SK-N-SH treated with all-trans-retinoic acid at 6 μM for 48 hours (cell line): ENCODE measurements at regions not wholly inside any gene's neighbourhood (a gene's known extent, or its start where the extent isn't known, plus 50 kb on each side); places are given as distances from the start of the nearest gene placed in this dataset.

Experiments used
- ATAC-seq: fragments of 200-7000 bp; cut with Tn5 transposase; 3 replicates; pipeline ENCODE4 v1.9.1; 2020; ENCODE audit warnings: mild to moderate bottlenecking, moderate library complexity
- BACH2 ChIP-seq: fragments of 250-450 bp; sonication (Bioruptor Pico); IDR thresholded peaks from 2 replicates; pipeline ENCODE4 v1.9.0; 2021; ENCODE audit warnings: mild to moderate bottlenecking, borderline replicate concordance
- ESRRG ChIP-seq: fragments of 250-450 bp; sonication (Bioruptor Pico); IDR thresholded peaks from 2 replicates; pipeline ENCODE4 v1.6.1; 2021; ENCODE audit warnings: mild to moderate bottlenecking
- GLIS3 ChIP-seq: fragments of 250-450 bp; sonication (Bioruptor Pico); IDR thresholded peaks from 2 replicates; pipeline ENCODE4 v1.5.0; 2020; ENCODE audit warnings: mild to moderate bottlenecking, moderate library complexity
- ISL1 ChIP-seq: fragments of 250-450 bp; sonication (Bioruptor Pico); IDR thresholded peaks from 2 replicates; pipeline ENCODE4 v2.1.2; 2022; ENCODE audit warnings: mild to moderate bottlenecking, moderate library complexity
- POU6F1 ChIP-seq: fragments of 250-450 bp; sonication (Bioruptor Pico); IDR thresholded peaks from 2 replicates; pipeline ENCODE4 v1.8.0; 2021; ENCODE audit warnings: low read depth, mild to moderate bottlenecking, moderate library complexity, borderline replicate concordance
- PPARA ChIP-seq: fragments of 250-450 bp; sonication (Bioruptor Pico); IDR thresholded peaks from 2 replicates; pipeline ENCODE4 v1.5.0; 2020; ENCODE audit warnings: mild to moderate bottlenecking, borderline replicate concordance
- RARB ChIP-seq: fragments of 250-450 bp; sonication (Bioruptor Pico); IDR thresholded peaks from 2 replicates; pipeline ENCODE4 v1.8.0; 2021; ENCODE audit warnings: mild to moderate bottlenecking, moderate library complexity
- SNAI2 ChIP-seq: fragments of 250-450 bp; sonication (Bioruptor Pico); IDR thresholded peaks from 2 replicates; pipeline ENCODE4 v1.5.0; 2020; ENCODE audit warnings: mild to moderate bottlenecking, moderate library complexity
- TOX ChIP-seq: fragments of 250-450 bp; sonication (Bioruptor Pico); IDR thresholded peaks from 2 replicates; pipeline ENCODE4 v1.8.0; 2021; ENCODE audit warnings: mild to moderate bottlenecking, moderate library complexity, borderline replicate concordance
- ZC3H10 ChIP-seq: fragments of 250-450 bp; sonication (Bioruptor Pico); IDR thresholded peaks from 2 replicates; pipeline ENCODE4 v1.5.1; 2021; ENCODE audit warnings: mild to moderate bottlenecking, moderate library complexity
- ZFP3 ChIP-seq: fragments of 250-450 bp; sonication (Bioruptor Pico); IDR thresholded peaks from 2 replicates; pipeline ENCODE4 v1.5.0; 2020; ENCODE audit warnings: mild to moderate bottlenecking, moderate library complexity
- ZFP30 ChIP-seq: fragments of 450-650 bp; formaldehyde crosslinking; IDR thresholded peaks from 2 replicates; pipeline ENCODE4 v1.5.0; 2022; ENCODE audit warnings: mild to moderate bottlenecking, moderate library complexity
- ZNF565 ChIP-seq: fragments of 450-650 bp; formaldehyde crosslinking; conservative IDR thresholded peaks from 2 replicates; pipeline ENCODE4 v1.5.0; 2020; ENCODE audit warnings: low read depth, mild to moderate bottlenecking, moderate library complexity
- ZNF70 ChIP-seq: fragments of 450-650 bp; formaldehyde crosslinking; IDR thresholded peaks from 2 replicates; pipeline ENCODE4 v1.5.0; 2020; ENCODE audit warnings: mild to moderate bottlenecking, moderate library complexity
- ZNF8 ChIP-seq: fragments of 450-650 bp; formaldehyde crosslinking; IDR thresholded peaks from 2 replicates; pipeline ENCODE4 v1.5.0; 2020; ENCODE audit warnings: mild to moderate bottlenecking, moderate library complexity
- TF ChIP-seq, protein P1 (sequence below): fragments of 250-450 bp; sonication (Bioruptor Pico); IDR thresholded peaks from 2 replicates; pipeline ENCODE4 v1.5.1; 2020; ENCODE audit warnings: low read depth, mild to moderate bottlenecking, moderate library complexity
- TF ChIP-seq, protein P2 (sequence below): fragments of 250-450 bp; sonication (Bioruptor Pico); IDR thresholded peaks from 2 replicates; pipeline ENCODE4 v1.5.0; 2020; ENCODE audit warnings: mild to moderate bottlenecking, moderate library complexity
- TF ChIP-seq, protein P3 (sequence below): fragments of 250-450 bp; sonication (Bioruptor Pico); IDR thresholded peaks from 2 replicates; pipeline ENCODE4 v1.8.0; 2020; ENCODE audit warnings: mild to moderate bottlenecking, moderate library complexity, borderline replicate concordance
- TF ChIP-seq, protein P4 (sequence below): fragments of 250-450 bp; sonication (Bioruptor Pico); IDR thresholded peaks from 2 replicates; pipeline ENCODE4 v1.5.1; 2021; ENCODE audit warnings: mild to moderate bottlenecking, moderate library complexity

DNA sequence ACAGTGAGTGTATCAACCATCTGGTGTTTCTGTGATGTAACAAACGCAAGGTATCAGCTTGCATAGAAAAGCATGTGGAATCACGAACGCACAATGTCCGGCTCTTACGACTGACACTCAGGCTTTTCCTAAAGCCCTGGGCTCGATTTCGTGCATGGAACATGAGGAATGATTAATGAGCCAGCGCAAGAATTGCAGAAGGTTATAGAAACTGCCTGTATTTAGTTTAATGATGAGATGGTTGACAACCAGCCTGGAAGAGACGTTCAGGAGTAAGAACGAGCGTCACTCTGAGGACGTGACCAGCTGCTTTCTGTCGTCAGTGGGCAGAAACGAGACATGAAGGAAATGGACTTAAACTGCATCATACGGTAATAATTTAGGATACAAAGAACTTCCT lies 497.6 kb downstream of the IRX1 start (continued):
- TF ChIP-seq, protein P1, sequence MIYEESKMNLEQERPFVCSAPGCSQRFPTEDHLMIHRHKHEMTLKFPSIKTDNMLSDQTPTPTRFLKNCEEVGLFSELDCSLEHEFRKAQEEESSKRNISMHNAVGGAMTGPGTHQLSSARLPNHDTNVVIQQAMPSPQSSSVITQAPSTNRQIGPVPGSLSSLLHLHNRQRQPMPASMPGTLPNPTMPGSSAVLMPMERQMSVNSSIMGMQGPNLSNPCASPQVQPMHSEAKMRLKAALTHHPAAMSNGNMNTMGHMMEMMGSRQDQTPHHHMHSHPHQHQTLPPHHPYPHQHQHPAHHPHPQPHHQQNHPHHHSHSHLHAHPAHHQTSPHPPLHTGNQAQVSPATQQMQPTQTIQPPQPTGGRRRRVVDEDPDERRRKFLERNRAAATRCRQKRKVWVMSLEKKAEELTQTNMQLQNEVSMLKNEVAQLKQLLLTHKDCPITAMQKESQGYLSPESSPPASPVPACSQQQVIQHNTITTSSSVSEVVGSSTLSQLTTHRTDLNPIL: no peak
- TF ChIP-seq ZNF70: no peak
- TF ChIP-seq SNAI2: no peak
- TF ChIP-seq PPARA: no peak
- TF ChIP-seq, protein P2, sequence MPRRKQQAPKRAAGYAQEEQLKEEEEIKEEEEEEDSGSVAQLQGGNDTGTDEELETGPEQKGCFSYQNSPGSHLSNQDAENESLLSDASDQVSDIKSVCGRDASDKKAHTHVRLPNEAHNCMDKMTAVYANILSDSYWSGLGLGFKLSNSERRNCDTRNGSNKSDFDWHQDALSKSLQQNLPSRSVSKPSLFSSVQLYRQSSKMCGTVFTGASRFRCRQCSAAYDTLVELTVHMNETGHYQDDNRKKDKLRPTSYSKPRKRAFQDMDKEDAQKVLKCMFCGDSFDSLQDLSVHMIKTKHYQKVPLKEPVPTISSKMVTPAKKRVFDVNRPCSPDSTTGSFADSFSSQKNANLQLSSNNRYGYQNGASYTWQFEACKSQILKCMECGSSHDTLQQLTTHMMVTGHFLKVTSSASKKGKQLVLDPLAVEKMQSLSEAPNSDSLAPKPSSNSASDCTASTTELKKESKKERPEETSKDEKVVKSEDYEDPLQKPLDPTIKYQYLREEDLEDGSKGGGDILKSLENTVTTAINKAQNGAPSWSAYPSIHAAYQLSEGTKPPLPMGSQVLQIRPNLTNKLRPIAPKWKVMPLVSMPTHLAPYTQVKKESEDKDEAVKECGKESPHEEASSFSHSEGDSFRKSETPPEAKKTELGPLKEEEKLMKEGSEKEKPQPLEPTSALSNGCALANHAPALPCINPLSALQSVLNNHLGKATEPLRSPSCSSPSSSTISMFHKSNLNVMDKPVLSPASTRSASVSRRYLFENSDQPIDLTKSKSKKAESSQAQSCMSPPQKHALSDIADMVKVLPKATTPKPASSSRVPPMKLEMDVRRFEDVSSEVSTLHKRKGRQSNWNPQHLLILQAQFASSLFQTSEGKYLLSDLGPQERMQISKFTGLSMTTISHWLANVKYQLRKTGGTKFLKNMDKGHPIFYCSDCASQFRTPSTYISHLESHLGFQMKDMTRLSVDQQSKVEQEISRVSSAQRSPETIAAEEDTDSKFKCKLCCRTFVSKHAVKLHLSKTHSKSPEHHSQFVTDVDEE (CRISPR knock-in tag): no peak

DNA sequence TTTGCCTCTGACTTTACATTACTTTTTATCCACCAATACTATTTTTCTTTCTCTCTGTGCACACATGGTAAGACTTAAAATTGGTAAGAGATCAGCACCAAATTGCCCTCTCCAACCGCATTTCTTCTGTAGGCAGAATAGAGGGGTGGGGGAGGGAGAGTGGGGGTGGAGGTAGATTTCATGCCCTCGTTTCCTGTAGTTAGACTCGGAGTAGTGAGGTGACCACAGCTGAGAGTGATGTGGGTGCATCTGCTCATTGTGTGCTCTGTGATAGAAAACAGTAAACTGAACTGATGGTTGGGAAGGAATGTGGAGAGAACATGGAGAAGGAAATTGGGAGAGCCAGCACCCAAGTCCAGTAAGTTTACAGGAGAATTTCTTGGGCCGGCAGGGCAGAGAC lies 498.3 kb downstream of the IRX1 start:
- TF ChIP-seq ZNF8 (CRISPR knock-in tag) (no peak), RARB (CRISPR knock-in tag) (no peak), ZNF565 (CRISPR knock-in tag) (no peak), TOX (CRISPR knock-in tag) (no peak), ISL1 (CRISPR knock-in tag) (no peak), POU6F1 (CRISPR knock-in tag) (no peak), BACH2 (CRISPR knock-in tag) (no peak), ZFP30 (CRISPR knock-in tag) (no peak), ZC3H10 (CRISPR knock-in tag) (no peak), ZFP3 (CRISPR knock-in tag) (no peak), SNAI2 (no peak), ESRRG (no peak)
- TF ChIP-seq, protein P1: no peak
- TF ChIP-seq, all 23 proteins: peak for 0
- ATAC-seq: no peak

DNA sequence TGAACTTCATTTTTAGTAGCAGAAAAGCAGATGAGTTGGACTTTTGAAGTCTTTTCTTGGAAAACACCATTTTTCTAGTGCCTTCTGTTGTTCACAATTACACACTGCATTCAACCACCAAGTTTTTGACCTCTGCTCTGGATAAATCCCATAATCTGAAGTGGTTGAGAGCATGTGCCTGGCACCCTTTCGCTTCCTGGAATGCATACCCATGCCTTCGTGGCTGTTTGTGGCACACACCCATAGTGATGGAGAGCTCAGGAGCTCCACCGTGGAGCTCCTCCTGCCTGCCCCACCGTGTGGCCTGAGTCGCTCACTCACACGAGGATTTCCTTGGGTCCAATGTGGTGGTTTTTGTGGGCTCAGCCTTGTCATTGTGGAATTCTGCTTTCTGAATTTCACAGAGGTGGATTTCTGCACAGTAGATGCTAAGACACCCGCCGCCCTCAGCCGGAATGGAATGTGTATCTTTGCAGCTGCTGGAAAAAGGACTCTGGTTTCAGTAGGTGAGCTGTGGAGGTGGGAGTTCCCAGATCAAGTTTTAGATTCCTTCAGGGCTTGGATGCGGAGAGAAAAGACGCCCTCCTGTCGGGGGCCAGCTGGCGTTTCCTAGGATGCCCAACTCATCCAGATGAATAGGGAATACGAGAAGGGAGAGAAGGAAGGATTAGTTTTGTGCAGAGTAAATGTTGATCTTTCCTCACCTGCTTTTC lies 500.4 kb downstream of the IRX1 start:
- TF ChIP-seq ESRRG (no peak), ZNF8 (CRISPR knock-in tag) (no peak), POU6F1 (CRISPR knock-in tag) (no peak), RARB (CRISPR knock-in tag) (no peak), GLIS3 (CRISPR knock-in tag) (no peak), ZFP3 (CRISPR knock-in tag) (no peak), ISL1 (CRISPR knock-in tag) (no peak), SNAI2 (no peak), PPARA (no peak)
- TF ChIP-seq, protein P2 (CRISPR knock-in tag): no peak
- TF ChIP-seq, protein P1: no peak
- TF ChIP-seq, protein P3, sequence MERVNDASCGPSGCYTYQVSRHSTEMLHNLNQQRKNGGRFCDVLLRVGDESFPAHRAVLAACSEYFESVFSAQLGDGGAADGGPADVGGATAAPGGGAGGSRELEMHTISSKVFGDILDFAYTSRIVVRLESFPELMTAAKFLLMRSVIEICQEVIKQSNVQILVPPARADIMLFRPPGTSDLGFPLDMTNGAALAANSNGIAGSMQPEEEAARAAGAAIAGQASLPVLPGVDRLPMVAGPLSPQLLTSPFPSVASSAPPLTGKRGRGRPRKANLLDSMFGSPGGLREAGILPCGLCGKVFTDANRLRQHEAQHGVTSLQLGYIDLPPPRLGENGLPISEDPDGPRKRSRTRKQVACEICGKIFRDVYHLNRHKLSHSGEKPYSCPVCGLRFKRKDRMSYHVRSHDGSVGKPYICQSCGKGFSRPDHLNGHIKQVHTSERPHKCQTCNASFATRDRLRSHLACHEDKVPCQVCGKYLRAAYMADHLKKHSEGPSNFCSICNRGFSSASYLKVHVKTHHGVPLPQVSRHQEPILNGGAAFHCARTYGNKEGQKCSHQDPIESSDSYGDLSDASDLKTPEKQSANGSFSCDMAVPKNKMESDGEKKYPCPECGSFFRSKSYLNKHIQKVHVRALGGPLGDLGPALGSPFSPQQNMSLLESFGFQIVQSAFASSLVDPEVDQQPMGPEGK: no peak
- TF ChIP-seq, protein P4, sequence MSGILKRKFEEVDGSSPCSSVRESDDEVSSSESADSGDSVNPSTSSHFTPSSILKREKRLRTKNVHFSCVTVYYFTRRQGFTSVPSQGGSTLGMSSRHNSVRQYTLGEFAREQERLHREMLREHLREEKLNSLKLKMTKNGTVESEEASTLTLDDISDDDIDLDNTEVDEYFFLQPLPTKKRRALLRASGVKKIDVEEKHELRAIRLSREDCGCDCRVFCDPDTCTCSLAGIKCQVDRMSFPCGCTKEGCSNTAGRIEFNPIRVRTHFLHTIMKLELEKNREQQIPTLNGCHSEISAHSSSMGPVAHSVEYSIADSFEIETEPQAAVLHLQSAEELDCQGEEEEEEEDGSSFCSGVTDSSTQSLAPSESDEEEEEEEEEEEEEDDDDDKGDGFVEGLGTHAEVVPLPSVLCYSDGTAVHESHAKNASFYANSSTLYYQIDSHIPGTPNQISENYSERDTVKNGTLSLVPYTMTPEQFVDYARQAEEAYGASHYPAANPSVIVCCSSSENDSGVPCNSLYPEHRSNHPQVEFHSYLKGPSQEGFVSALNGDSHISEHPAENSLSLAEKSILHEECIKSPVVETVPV (CRISPR knock-in tag): no peak
- no peak for ATAC-seq
